ENCODE measurements at regions not wholly inside any gene's neighbourhood (a gene's known extent, or its start where the extent isn't known, plus 50 kb on each side); places are given as distances from the start of the nearest gene placed in this dataset.

GRCh38 chr6:119961450-119961849 is 611.9 kb upstream of the MAN1A1 start (continued):
- no peak for TF ChIP-seq CTBP2 (IDR thresholded peaks at IDR 0.05; ENCODE audit: borderline replicate concordance, insufficient read depth, insufficient read length, low read length)
- TF ChIP-seq POLR2A (IDR thresholded peaks at IDR 0.05; ENCODE audit: control extremely low read depth in 1 of 2, low read depth in 2 of 2, low read length in 2 of 2): no peak
- TF ChIP-seq ATF2 (IDR thresholded peaks at IDR 0.05; ENCODE audit: low read length): no peak
- no peak for TF ChIP-seq ASH2L (IDR thresholded peaks at IDR 0.05; ENCODE audit: low read length)
- no peak for TF ChIP-seq HDAC2 (IDR thresholded peaks at IDR 0.05; ENCODE audit: borderline replicate concordance in 1 of 2, low read depth in 2 of 2, low read length in 2 of 2)
- no peak for TF ChIP-seq CBX5 (IDR thresholded peaks at IDR 0.05; ENCODE audit: low read depth, low read length)
